ENCODE measurements at regions not wholly inside any gene's neighbourhood (a gene's known extent, or its start where the extent isn't known, plus 50 kb on each side); places are given as distances from the start of the nearest gene placed in this dataset.
A peak's percentile ranks its signal among the peaks of the same experiment; 100 is the strongest.

DNA sequence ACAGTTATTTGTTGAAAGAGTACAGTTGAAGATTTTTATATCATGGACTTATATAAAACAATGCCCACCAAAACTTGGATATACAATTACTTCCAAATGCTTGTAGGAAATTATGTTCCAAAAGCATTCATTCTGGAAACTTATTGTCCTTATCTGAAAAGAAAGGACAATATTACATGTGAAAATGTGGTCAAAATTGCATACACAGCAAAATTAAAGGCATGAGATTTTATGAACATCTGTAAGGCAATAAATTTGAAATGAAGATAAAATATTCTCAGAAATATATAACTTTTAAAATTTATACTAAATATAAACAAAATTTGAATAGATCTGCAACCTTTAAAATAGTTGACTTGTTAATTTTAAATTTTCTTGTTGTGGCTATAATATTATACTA, 1173.8 kb downstream of the NLGN4X start:
- no peak for DNase-seq

DNA sequence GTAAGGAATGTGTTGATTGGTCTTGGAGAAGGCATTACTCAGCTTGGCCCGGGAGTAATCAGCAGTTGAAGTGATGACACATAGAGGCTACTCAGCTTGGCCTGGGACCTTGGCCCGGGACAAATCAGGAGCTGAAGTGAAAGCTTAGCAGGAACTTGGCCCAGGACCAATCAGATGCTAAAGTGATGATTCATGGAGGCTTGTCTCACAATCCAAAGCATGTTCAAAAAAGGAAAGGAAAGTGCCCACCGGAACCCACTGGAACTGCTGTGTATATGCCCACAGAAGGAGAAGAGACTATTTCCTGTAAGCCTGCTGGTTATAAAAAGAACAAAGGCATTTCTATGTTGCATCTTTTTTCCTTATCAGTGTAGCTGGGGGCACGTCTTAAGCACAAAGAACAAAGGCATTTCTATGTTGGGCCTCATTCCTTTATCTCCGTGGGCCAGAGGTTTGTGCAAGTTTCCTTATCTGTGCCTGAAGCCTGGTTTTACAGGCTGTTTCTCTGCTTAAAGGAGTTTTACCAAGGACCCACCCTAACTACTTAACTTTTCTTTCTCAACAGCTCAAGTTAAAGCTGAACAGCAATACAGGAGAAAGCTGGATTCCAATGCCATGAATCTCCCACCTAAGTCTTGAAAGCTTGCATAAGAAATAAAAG, 1176.7 kb downstream of the NLGN4X start:
- DNase-seq: peak; percentile 85

DNA sequence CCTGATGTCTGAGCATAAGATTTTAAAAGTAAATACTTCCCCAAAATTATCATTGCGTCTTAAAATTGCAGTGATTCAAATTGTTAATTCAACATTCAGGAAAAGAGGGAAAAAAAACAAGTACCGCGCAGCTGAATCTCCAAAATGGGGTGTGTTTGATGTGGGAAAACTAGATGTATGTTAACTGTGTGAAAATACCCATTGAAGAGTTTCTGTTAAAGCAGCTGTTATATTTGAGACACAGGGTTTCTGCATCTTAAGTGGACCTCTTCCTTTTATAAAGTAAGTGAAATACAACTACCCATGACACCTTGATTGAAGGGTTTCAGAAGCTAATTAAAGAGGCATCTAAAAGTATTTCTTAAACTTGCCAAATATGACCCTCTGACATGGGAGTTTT, 1186.1 kb downstream of the NLGN4X start:
- no peak for DNase-seq

DNA sequence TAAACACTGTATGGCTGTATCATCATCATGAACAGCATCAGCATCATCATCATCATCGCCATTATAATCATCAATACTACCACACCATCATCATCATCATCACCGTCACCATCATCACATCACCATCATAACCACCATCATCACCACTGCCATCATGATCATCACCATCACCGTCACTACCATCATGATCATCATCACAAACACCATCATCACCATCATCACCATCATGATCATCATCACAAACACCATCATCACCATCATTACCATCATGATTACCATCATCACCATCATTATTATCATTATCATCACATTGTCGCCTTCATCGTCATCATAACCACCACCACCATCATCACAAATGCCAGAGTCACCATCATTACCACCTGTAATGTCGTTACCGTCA, 1196.9 kb downstream of the NLGN4X start:
- DNase-seq: no peak

DNA sequence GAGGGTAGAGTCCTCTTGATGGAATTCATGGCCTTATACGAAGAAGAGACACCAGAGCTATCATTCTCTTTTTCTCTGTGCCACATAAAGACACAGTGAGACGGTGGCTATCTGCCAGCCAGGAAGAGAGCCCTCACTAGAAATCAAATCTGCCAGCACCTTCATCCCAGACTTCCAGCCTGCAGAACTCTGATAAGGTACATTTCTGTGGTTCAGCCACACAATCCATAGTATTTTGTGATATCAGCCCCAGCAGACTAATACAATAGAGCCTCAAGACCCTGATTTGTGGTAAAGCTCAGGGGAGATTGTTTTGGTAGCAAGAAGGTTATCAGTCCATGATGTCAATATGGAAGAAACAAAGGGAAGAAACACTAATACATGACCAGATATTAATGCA, 1213.2 kb downstream of the NLGN4X start:
- no peak for DNase-seq

DNA sequence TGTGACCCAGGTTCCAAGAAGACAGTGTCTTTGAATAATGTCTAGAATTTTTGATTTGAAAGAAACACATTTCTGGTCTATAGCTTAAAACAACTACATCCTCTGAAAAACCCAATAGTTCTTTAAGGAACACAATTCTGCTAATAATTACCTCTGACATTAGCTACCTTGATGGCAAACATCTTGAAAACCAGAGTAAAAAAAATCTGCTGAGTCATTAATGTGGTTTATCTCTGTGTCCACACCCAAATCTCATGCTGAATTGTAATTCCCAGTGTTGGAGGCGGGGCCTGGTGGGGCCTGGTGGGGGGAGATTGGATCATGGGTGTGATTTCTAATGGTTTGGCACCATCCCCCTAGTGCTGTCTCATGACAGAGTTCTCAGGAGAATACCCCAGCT, 1233.8 kb downstream of the NLGN4X start:
- DNase-seq: no peak

DNA sequence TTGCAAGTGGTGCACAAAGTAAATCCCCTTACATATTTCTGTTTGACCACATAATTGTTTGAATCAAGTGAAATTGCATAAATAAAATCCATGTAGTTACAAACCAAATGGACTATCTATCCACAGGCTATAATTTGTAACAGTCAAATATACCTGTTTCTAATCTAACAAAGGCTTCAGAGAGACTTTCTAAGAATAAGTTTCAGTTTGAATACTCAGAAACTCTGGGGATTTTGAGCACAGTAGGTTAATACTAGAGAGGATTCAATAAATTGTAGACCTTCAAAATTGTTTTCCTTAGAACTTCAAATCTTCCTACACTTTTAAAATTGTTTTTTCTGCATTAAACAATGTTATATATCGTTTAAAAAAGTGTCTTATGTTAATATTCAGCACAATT, 1250.1 kb downstream of the NLGN4X start:
- no peak for DNase-seq

DNA sequence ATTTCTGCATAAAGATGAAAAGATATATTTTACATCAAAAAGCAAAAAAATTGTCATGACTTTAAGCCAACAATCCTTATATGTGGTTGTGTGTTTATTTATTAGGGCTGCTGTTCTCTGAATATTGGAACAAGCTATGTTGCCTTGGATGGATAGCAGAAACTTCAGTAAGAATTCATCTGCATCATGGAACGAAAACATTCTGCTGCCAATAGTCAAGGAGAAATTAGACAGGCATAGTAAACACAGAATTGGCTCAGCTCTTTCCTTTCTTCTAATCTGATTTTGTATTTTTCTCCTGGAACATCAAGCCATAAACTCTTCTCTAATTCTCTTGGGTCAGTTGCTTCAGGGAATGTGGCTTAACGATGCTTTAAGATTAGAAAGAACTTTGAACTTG, 1257.0 kb downstream of the NLGN4X start:
- no peak for DNase-seq

DNA sequence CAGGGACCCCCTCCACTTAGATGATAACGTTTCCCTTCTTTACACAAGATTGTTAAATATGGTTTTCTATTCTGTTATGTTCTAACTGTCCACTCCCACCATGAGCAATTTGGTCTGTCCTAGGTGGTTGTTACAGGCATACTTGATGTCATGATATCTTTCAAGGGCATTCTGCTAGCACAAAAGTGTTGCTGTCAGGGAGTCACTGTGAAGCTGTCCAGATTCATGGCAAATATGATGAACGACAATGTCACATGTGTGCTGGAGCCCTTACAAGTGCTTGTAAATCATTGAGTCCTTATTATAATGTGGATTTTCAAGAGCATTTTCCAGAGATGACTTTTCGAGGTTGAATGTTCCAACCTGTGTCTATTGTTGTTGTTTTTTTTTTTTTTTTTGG, 1250.7 kb upstream of the PRKX start:
- no peak for DNase-seq

DNA sequence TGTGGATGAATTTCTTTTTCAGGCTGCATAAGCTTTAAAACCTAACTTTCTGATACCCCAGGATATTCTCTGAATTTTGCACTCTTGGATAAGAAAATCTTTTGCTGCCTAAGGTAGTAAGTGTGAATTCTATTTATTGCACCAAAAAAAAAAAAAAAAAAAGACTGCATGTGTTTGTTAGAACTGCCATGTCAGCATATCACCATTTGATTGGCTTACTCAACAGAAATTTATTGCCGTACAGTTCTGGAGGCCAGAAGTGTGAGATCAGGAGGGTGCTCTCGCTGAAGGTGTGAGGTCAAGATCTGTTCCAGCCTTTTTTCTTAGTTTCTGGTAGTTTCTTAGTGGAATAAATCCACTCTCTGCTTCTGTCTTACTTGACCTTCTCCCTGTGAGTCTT, 1250.0 kb upstream of the PRKX start:
- DNase-seq: no peak

DNA sequence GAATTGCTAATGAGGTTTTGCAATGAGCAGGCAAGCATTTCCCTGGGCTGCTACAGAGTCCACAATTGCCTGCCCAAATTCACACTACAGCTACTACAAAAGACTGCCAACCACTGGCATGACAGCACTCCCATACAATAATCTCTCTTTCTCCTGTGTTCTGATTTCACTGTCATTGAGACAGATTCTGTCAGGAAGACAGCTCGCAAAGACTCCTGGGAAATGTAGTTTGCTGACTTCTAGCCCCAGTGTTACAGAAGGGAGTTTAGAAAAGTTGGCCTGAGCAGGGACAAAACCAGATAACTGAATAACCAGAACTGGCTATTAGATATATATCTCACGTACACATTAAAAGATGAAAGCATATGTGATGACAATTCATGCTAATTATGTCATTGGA, 1231.3 kb upstream of the PRKX start:
- no peak for DNase-seq

DNA sequence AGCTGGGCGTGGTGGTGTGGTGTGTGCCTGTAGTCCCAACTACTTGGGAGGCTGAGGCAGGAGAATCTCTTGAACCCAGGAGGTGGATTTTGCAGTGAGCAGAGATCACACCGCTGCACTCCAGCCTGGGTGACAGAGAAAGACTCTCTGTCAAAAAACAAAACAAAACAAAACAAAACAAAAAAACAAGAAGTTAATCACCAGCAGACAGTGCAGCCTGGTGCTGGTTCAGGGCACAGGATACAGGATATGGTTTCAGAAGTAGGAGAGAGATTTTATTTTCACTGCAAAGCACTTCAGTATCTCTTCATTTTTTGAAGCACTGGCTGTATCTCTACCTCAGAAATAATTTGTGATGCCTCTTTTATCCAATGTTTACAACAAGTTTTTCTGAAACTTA, 1222.9 kb upstream of the PRKX start:
- no peak for DNase-seq

DNA sequence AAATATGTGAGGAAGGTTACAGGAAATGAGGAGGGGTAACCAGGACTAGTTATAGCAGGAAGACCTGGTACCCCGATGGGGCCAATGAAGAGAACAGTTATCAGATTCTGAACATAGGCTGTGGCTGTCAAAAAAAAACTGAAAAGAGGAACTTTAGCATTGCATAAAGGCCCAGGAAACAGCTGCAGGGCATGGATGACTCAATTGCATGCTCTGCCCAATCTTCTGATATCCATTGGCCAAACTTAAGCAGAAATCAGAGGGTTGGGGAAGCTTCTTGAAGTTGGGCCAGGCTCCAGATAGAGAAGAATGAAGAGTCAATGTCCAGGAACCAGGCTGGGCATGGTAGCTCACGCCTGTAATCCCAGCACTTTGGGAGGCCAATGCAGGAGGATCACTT, 1222.4 kb upstream of the PRKX start:
- DNase-seq: no peak

DNA sequence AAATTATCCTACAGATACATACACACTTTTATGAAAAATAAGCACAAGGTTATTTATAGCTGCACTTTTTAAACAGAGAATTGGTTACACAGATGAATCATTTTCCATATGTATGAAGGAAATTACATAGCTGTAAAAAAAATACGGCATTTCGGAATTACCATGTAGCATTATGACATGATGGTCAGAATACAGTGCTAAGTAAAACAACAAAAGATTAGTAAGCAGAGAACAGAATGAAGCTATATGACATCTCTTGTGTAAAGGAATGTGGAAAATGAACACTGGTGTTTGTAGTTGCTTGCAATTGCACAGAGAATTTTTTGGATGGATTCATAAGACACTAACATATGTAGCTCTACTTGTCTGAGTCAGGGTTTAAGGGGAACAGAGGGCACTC, 1222.0 kb upstream of the PRKX start:
- DNase-seq: no peak

DNA sequence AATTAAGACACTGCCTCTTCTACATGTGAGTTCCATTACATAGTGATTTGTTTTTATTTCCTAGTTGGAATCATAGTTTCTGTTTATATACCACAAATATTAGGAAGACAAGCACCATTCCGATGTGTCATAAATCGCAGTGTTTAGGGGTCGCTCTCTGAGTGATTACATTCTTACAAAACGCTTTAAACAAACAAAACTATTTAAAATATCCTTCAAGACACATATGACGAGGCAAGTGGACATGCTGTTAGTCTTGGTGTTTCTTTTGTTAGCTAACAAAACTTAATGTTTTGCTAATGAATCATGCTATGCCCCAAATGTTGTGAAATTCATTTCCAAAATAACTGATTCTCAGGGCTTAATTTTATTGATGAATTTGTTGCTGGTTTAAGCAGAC, 1219.3 kb upstream of the PRKX start:
- peak; percentile 2 for DNase-seq

DNA sequence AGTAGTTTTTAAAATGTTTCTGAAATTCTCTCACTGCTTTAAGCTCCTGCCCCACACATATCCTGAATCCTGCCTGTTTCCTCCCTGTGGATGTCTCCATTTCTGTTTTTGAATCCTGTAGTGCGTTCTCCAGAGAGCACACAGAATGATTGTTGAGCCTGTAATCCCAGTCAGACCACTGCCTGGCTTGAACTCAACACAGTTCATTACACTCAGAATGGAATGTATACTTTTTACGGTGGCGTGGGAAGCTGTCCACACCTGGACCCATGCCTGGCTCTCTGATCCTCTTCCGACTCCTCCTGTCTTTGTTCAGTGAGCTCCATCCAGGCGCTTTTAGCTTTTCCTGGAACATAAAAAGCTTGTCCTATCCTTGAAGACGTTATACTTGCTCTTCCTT, 1217.0 kb upstream of the PRKX start:
- no peak for DNase-seq

DNA sequence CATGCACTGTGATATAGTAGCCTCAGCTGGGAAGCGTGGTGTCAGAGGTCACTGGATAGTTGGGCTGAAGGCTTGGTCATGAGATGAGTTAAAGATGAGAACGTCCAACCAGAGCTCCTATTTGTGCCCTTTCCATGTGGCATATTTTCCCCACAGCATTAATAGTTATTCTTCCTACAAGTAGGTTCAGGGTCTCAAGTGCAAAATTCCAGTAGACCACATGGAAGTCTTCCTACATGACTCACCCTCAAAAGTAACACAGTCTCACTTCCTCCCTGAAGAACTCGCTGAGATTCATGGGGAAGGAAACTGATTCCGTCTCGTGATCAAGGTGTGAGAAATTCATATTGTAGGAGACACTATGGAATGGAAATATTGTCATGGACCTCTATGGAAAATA, 1212.5 kb upstream of the PRKX start:
- no peak for DNase-seq

DNA sequence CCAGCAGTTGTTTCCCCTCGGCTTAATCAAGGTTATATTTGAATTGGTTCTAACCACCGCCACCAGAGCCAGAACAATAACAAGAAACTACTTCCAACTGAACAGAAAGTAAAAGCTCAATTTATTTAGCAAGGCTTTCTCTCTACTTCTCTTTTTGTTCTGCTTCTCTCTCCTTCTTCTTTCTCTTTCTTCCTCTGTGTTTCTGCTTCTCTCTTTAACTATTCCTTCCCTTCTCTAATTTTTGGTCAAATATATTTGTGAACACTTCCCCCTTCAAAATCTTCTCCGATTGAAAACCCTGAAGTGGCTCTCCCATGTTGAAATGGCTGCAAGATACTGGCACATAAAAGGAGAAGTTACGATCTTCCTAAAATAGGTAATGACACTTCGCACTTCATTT, 1195.9 kb upstream of the PRKX start:
- no peak for DNase-seq

DNA sequence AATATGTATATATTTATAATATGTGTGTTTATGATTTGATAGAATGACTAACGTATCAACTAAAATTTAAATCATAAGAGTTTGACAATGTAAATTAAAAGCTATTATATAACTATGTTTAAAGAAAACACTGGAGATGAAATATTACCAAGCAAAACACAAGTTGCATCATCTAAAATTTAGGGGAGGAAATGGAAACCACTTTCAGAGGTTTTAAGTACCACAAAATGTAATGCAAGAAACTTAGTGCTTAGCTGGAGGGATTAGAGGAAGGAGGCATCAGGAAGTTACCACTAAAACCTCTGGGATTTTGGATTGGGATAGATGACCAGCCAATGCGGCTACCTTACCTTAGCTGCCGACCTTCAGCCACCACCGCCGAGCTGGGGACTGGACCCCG, 1192.1 kb upstream of the PRKX start:
- DNase-seq: no peak

DNA sequence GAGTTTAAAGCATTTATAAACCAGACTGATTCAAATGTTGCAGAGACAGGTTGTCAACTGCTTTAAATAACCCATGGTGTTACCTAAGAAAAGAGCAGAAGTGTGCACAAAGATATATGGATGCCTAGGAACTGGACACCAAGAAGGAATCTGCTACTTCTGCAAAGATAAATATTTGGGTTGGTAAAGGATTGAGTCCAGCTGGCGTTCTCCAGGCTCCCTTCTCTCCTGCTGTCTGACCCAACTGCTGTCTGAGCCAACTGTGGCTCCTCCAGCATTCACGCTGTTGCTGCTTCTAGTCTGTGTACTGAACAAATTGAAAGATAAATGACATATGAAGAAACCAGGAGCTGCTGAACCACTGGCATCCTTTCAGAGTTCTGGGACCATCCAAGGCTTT, 1167.8 kb upstream of the PRKX start:
- DNase-seq: no peak

DNA sequence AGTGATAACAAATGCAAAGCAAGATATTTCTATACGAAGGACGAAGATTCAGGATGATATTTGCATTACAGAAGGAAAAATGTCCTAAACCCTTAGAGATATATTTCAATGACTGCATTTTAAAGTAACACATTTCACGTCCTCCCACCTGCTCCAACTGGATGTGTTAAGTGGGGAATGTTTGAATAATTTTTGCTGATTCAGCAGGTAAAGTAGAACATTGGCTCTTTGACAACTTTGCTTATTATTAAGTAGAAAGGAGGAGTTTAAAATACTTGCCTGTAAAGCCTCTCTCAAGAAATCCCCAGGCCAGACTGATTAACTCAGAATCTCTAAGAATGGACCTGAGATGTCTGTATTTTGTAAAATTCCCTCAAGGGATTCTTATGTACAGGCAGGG, 1165.2 kb upstream of the PRKX start:
- DNase-seq: no peak

DNA sequence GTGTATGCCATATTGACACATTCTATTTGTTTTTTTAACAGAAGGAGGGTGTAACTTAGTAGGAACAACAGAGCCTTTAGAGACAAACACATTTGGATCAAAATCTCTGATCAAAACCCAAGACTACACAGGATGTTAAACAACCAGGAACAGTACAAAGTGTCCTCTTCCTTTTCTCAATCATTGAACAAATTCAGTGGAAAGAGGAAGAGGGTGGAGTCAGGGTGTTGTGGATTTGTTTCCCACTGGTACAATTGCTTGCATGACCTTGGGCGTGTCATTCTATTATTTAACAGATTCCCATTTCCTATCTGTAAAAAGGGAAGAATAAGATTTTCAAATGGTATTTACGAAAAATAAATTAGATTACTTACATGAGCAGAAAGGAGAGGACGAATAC, 1162.8 kb upstream of the PRKX start:
- no peak for DNase-seq

DNA sequence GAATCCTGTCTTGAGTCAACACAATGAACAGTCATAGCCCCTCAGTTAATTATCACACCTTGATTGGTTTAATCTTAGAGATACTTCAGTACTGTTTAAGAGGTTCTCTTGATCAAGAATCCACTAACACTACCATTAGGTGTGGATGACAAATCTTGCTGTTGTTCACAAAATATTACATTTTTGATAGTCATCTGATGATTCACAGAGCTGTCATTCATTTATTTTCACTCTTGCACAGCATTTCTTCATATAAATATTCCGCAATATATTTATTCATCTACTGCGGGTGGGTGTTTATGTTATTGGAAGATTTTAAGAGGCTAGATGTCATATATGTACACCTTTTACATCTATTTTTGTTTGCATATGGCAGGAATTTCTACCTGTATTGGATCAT, 1138.1 kb upstream of the PRKX start:
- no peak for DNase-seq

DNA sequence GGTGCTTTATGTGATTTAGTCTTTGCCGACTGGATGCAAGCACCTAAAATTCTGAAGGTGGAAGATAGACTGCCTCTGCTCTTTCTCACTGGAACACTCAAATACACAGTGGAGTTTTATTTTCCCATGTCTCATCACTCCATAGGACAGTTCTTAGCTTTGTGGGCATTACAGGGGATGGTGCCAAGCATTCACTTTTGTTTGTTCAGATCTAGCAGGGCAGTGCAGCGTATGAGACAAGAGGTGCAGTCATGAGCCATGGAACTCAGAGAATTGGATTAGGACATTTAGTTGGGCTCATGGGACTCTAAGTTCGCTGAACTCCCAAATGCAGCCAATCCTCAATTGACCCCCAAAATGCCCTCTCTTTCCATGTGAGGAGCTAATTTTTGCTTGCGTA, 1136.9 kb upstream of the PRKX start:
- no peak for DNase-seq

DNA sequence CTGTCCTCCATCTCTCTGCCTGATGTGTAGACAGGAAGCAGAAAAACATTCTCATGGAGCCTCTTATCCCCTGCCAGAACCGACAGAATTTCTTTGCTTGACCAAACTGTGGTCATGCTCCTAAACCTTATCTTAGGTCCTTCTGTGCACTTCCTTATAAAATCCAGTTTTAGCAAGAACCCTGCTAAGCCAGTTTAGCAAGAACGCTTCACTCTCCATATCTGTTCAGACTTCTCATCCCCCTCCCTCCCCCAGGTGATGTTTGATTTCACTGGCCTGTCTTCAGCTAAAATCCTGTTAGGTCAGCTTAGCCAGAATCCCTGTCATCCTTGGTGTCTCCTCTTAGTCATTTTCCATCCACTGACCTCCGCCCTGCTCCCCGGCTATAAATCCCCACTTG, 1130.9 kb upstream of the PRKX start:
- no peak for DNase-seq

DNA sequence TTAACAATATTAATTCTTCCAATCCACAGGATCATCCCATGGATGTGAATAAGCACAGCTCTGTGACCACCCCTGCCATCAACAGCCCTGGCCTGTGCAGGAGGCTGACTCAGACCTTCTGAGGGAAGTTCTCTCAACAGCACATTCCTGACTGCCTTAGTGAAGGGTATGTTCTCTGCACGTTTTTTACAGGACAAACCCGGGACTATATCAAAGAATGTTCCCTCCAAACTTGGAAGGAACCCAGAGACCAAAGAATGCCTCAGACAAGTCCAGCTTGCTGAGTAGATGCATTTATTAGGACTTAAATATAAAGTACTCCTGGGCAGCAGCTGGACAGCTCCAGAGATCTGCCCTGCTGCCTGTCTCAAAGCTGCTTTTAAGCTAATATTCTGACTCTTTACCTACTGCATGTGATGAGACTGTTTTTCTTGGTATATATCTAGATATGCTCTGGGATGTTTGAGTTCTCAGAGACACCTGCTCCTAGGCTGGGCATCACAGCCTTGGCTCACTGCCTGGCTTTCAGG, 1127.8 kb upstream of the PRKX start:
- DNase-seq: no peak
